ENCODE measurements at regions not wholly inside any gene's neighbourhood (a gene's known extent, or its start where the extent isn't known, plus 50 kb on each side); places are given as distances from the start of the nearest gene placed in this dataset.

- H3K9ac ChIP-seq (ENCODE audit: insufficient read depth in 1 of 2, low read depth in 2 of 2, low read length in 2 of 2), result no peak overlapping the region
- no peaks in the 10 kb centered on the region for H3K27me3 ChIP-seq (ENCODE audit: control insufficient read depth in 2 of 2, insufficient read depth in 2 of 2, low read length in 2 of 2)
- H3K4me3 ChIP-seq, result no peak overlapping the region
- no peaks in the 10 kb centered on the region for H3K4me1 ChIP-seq (replicated peaks in 1 of 2; ENCODE audit: control insufficient read depth in 2 of 2, insufficient read depth in 2 of 2, low read length in 2 of 2)
- no peak overlapping the region for H2AFZ ChIP-seq (ENCODE audit: low read depth, low read length)
- H3K27ac ChIP-seq (ENCODE audit: extremely low read depth, low read depth, low read length), result no peak overlapping the region
- ATAC-seq, result no peak
- H3K79me2 ChIP-seq (ENCODE audit: control insufficient read depth, insufficient read depth, low read length), result no peaks in the 10 kb centered on the region
- H3K36me3 ChIP-seq (ENCODE audit: control insufficient read depth, insufficient read depth, low read length), result no peaks in the 10 kb centered on the region
- no TSS peak for BruUV-seq (replicated peaks)
- in situ Hi-C loops (cut with MboI), result no loop called here
- ChIA-PET CTCF (ENCODE audit: low intra/inter-chr PET ratio) (no interaction called here), POLR2A (no interaction called here)
- H3K9me3 ChIP-seq (replicated peaks; ENCODE audit: control insufficient read depth, insufficient read depth, low read depth, low read length), result no peaks in the 10 kb centered on the region
- H3K9me1 ChIP-seq (ENCODE audit: control insufficient read depth, insufficient read depth, low read length), result no peaks in the 10 kb centered on the region
- intact Hi-C loops (cut with micrococcal nuclease), result no loop called here
- no peak for FAIRE-seq
- no peak for DNase-seq (ENCODE audit: extremely low read depth in 1 of 4, low spot score in 3 of 4)
- TF ChIP-seq YBX1 (IDR thresholded peaks at IDR 0.05) (no peak), CREB3 (tag; conservative IDR thresholded peaks at IDR 0.05; ENCODE audit: low read depth) (no peak), ZNF316 (IDR thresholded peaks at IDR 0.05) (peak; percentile 72), BACH1 (tag; IDR thresholded peaks at IDR 0.05) (no peak), PURB (CRISPR knock-in tag; IDR thresholded peaks at IDR 0.05; ENCODE audit: low read depth) (no peak), C11orf30 (IDR thresholded peaks at IDR 0.05; ENCODE audit: low read depth) (peak; percentile 58; the same call in 1 of the 2 replicates), RFX5 (IDR thresholded peaks at IDR 0.05; ENCODE audit: low read depth, low read length) (no peak), E2F1 (CRISPR knock-in tag; IDR thresholded peaks at IDR 0.05) (no peak), ZNF165 (CRISPR knock-in tag; IDR thresholded peaks at IDR 0.05; ENCODE audit: borderline replicate concordance) (no peak), MAFG (tag; conservative IDR thresholded peaks at IDR 0.05) (peak; percentile 49; the same call in 1 of the 2 replicates), MAFK (IDR thresholded peaks at IDR 0.05; ENCODE audit: low read length) (peak; percentile 71), MAFF (IDR thresholded peaks at IDR 0.05; ENCODE audit: low read length) (peak; percentile 71)
- no peak overlapping the region for H3K4me2 ChIP-seq (ENCODE audit: insufficient read depth, low read length)
- WGBS (ENCODE audit: insufficient coverage, low coverage, missing lambda C conversion rate), result 0% methylated on average over 4 of the region's 4 CpGs
- H4K20me1 ChIP-seq (replicated peaks; ENCODE audit: control insufficient read depth, insufficient read depth, low read length), result no peaks in the 10 kb centered on the region
Observed at GRCh38 chr6:78365473-78365872, 501.9 kb upstream of the IRAK1BP1 start.

All from K562 (cell line).